H1 (cell line): ENCODE measurements at regions not wholly inside any gene's neighbourhood (a gene's known extent, or its start where the extent isn't known, plus 50 kb on each side); places are given as distances from the start of the nearest gene placed in this dataset.

Source experiments
- CTCF ChIA-PET: fragments of 300-600 bp; sonication (Branson Sonifier 250); formaldehyde crosslinking; loops from one replicate; lab custom pipeline; 2021; ENCODE audit not compliant: partially characterized antibody; lab: Charles Lee
- POLR2A ChIA-PET: fragments of 300-600 bp; sonication (Branson Sonifier 250); formaldehyde crosslinking; loops from one replicate; lab custom pipeline; 2021; ENCODE audit warnings: inconsistent platforms; ENCODE audit not compliant: partially characterized antibody; lab: Charles Lee
- DNase-seq, 2 experiments: peaks; one replicate each; pipeline versions ENCODE4 v3.0.0 to v3.0.0-alpha.2; 2010 to 2022; ENCODE audit warnings: low spot score in 2 of 2, low read depth in 1 of 2, mixed read lengths in 1 of 2
- FAIRE-seq: peaks from 2 replicates; lab custom pipeline; 2011; peaks lifted over from hg19 to GRCh38; lab: Jason Lieb, UNC
- H2AFZ ChIP-seq: 2 replicates; pipeline ENCODE4 v1.8.1; 2012; ENCODE audit warnings: low read length, inconsistent platforms
- H2AK5ac ChIP-seq: 2 replicates; pipeline ENCODE4 v1.6.1; 2013; ENCODE audit warnings: low read depth, low read length
- H2BK120ac ChIP-seq: replicated peaks from 2 replicates; pipeline ENCODE3; 2013; ENCODE audit warnings: low read depth, low read length, inconsistent platforms
- H2BK12ac ChIP-seq: 2 replicates; pipeline ENCODE4 v1.6.1; 2013; ENCODE audit warnings: low read depth, low read length
- H2BK15ac ChIP-seq: 2 replicates; pipeline ENCODE4 v1.6.1; 2013; ENCODE audit warnings: low read length
- H2BK20ac ChIP-seq: 2 replicates; pipeline ENCODE4 v1.6.1; 2013; ENCODE audit warnings: low read length
- H2BK5ac ChIP-seq: 2 replicates; pipeline ENCODE4 v1.6.1; 2013; ENCODE audit warnings: low read depth, low read length
- H3K14ac ChIP-seq: 2 replicates; pipeline ENCODE4 v1.6.1; 2013; ENCODE audit warnings: inconsistent platforms; ENCODE audit not compliant: insufficient read length
- H3K18ac ChIP-seq: 2 replicates; pipeline ENCODE4 v1.6.1; 2013; ENCODE audit warnings: low read length; ENCODE audit errors: extremely low read depth
- H3K23ac ChIP-seq: 2 replicates; pipeline ENCODE4 v1.6.1; 2013; ENCODE audit warnings: inconsistent platforms; ENCODE audit not compliant: insufficient read length
- H3K23me2 ChIP-seq: 2 replicates; pipeline ENCODE4 v1.6.1; 2013; ENCODE audit warnings: low read depth, low read length
- H3K27ac ChIP-seq: 2 replicates; pipeline ENCODE4 v1.6.1; 2011; ENCODE audit warnings: low read depth, low read length, inconsistent platforms
- H3K27me3 ChIP-seq, 4 experiments: replicated peaks in 1 of 4; 1 replicate in 1 of 4; 2 replicates in 3 of 4; pipeline versions ENCODE4 v1.6.1 to v1.8.1; 2011 to 2013; ENCODE audit warnings: low read length in 3 of 4, mild to moderate bottlenecking in 3 of 4, inconsistent platforms in 2 of 4, mixed read lengths in 2 of 4, moderate library complexity in 1 of 4; ENCODE audit not compliant: control insufficient read depth in 3 of 4, insufficient read depth in 3 of 4; ENCODE audit errors: extremely low read depth in 1 of 4
- H3K36me3 ChIP-seq, 4 experiments: 2 replicates each; pipeline versions ENCODE4 v1.6.1 to v1.8.1; 2011 to 2013; ENCODE audit warnings: mild to moderate bottlenecking in 4 of 4, low read length in 3 of 4, moderate library complexity in 2 of 4, control low read depth in 1 of 4, inconsistent platforms in 1 of 4; ENCODE audit not compliant: insufficient read depth in 4 of 4, control insufficient read depth in 2 of 4
- H3K4ac ChIP-seq: replicated peaks from 2 replicates; pipeline ENCODE3; 2013; ENCODE audit warnings: low read length, low read depth, mixed read lengths, inconsistent platforms; ENCODE audit not compliant: insufficient read length
- H3K4me1 ChIP-seq, 4 experiments: replicated peaks in 1 of 4; 1 replicate in 1 of 4; 2 replicates in 3 of 4; pipeline versions ENCODE4 v1.6.1 to v1.8.1; 2011 to 2013; ENCODE audit warnings: low read length in 3 of 4, inconsistent platforms in 2 of 4, mixed read lengths in 1 of 4; ENCODE audit not compliant: insufficient read depth in 4 of 4, control insufficient read depth in 3 of 4
- H3K4me2 ChIP-seq, 2 experiments: 2 replicates each; pipeline versions ENCODE4 v1.6.1 to v1.8.1; 2011 to 2013; ENCODE audit warnings: low read depth in 2 of 2, low read length in 2 of 2, control low read depth in 1 of 2, inconsistent platforms in 1 of 2, mild to moderate bottlenecking in 1 of 2; ENCODE audit not compliant: insufficient read depth in 1 of 2
- H3K4me3 ChIP-seq, 4 experiments: fragments of 200-600, 300-600 bp in 1 of 4; sonication (generic), shearing (Covaris generic), sonication (Bioruptor Twin) in 1 of 4; 2 replicates each; pipeline versions ENCODE4 v1.5.1 to v1.8.1; 2011 to 2016; ENCODE audit warnings: low read length in 4 of 4, low read depth in 3 of 4, control low read depth in 2 of 4, inconsistent platforms in 2 of 4, mild to moderate bottlenecking in 2 of 4, mixed read lengths in 1 of 4, moderate library complexity in 1 of 4; ENCODE audit not compliant: insufficient read depth in 2 of 4; ENCODE audit errors: extremely low read depth in 1 of 4
- H3K56ac ChIP-seq: replicated peaks from 2 replicates; pipeline ENCODE3; 2013; ENCODE audit warnings: low read depth, mild to moderate bottlenecking, mixed read lengths, low read length, inconsistent platforms; ENCODE audit not compliant: insufficient read length
- H3K79me1 ChIP-seq: 2 replicates; pipeline ENCODE4 v1.6.1; 2013; ENCODE audit warnings: low read depth, low read length, control low read depth
- H3K79me2 ChIP-seq, 2 experiments: 2 replicates each; pipeline versions ENCODE4 v1.6.1 to v1.8.1; 2012 to 2013; ENCODE audit warnings: low read length in 2 of 2, mild to moderate bottlenecking in 2 of 2, inconsistent platforms in 1 of 2; ENCODE audit not compliant: insufficient read depth in 2 of 2, control insufficient read depth in 1 of 2
- H3K9ac ChIP-seq, 4 experiments: replicated peaks in 1 of 4; 1 replicate in 1 of 4; 2 replicates in 3 of 4; pipeline versions ENCODE4 v1.6.1 to v1.8.1; 2011 to 2013; ENCODE audit warnings: low read depth in 3 of 4, low read length in 3 of 4, control low read depth in 2 of 4, mild to moderate bottlenecking in 2 of 4, moderate library complexity in 2 of 4, inconsistent platforms in 1 of 4; ENCODE audit errors: extremely low read depth in 1 of 4
- H3K9me3 ChIP-seq, 2 experiments: 2 replicates each; pipeline versions ENCODE4 v1.6.1 to v1.8.1; 2012 to 2013; ENCODE audit warnings: mild to moderate bottlenecking in 2 of 2, moderate library complexity in 2 of 2, control low read depth in 1 of 2, inconsistent platforms in 1 of 2, low read depth in 1 of 2, low read length in 1 of 2, mixed read lengths in 1 of 2; ENCODE audit not compliant: insufficient read depth in 2 of 2
- H4K20me1 ChIP-seq, 2 experiments: replicated peaks in 1 of 2; 2 replicates each; pipeline versions ENCODE3 to v1.8.1; 2011 to 2013; ENCODE audit warnings: inconsistent platforms in 2 of 2, low read length in 2 of 2, mild to moderate bottlenecking in 1 of 2; ENCODE audit not compliant: insufficient read depth in 2 of 2, control insufficient read depth in 1 of 2
- H4K5ac ChIP-seq: 2 replicates; pipeline ENCODE4 v1.6.1; 2013; ENCODE audit warnings: low read length, low read depth, mixed read lengths, inconsistent platforms; ENCODE audit not compliant: insufficient read length
- H4K8ac ChIP-seq: 2 replicates; pipeline ENCODE4 v1.8.0; 2013; ENCODE audit warnings: mild to moderate bottlenecking, moderate library complexity, low read length, inconsistent platforms; ENCODE audit not compliant: insufficient read depth; ENCODE audit errors: extremely low read depth
- H4K91ac ChIP-seq: replicated peaks from 2 replicates; pipeline ENCODE3; 2013; ENCODE audit warnings: low read length, mixed read lengths, inconsistent platforms; ENCODE audit not compliant: insufficient read length
- FOSL1 ChIP-seq: IDR thresholded peaks from 2 replicates; pipeline ENCODE4 v1.6.1; 2011; ENCODE audit warnings: mild to moderate bottlenecking, low read depth, low read length, moderate library complexity; ENCODE audit not compliant: insufficient read depth
- MAFK ChIP-seq: IDR thresholded peaks from 2 replicates; pipeline ENCODE4 v1.6.1; 2012; ENCODE audit warnings: low read depth, mild to moderate bottlenecking, improper control_type of control experiment, low read length
- POLR2A ChIP-seq, 2 experiments: IDR thresholded peaks; 1 replicate in 1 of 2; 2 replicates in 1 of 2; pipeline ENCODE4 v1.6.1; 2011; ENCODE audit warnings: low read depth in 2 of 2, low read length in 2 of 2, mild to moderate bottlenecking in 2 of 2; ENCODE audit errors: control extremely low read depth in 1 of 2
- RXRA ChIP-seq: IDR thresholded peaks from 2 replicates; pipeline ENCODE4 v1.6.1; 2011; ENCODE audit warnings: low read depth, mild to moderate bottlenecking, low read length, moderate library complexity; ENCODE audit not compliant: insufficient read depth
- SAP30 ChIP-seq: fragments of 300-600 bp; sonication (generic); IDR thresholded peaks from 2 replicates; pipeline ENCODE4 v1.7.1; 2012; ENCODE audit warnings: low read length, moderate library complexity, mild to moderate bottlenecking, inconsistent platforms; ENCODE audit not compliant: insufficient read depth, insufficient replicate concordance
- SIN3A ChIP-seq, 2 experiments: IDR thresholded peaks in 1 of 2; conservative IDR thresholded peaks in 1 of 2; 2 replicates each; pipeline ENCODE4 v1.6.1; 2011 to 2012; ENCODE audit warnings: low read length in 2 of 2, improper control_type of control experiment in 1 of 2, low read depth in 1 of 2, mild to moderate bottlenecking in 1 of 2
- USF2 ChIP-seq: IDR thresholded peaks from 2 replicates; pipeline ENCODE4 v1.6.1; 2011; ENCODE audit warnings: low read length, improper control_type of control experiment
- WGBS, 2 experiments: shearing (Covaris generic) in 1 of 2; methylation state at CpG; one replicate each; pipeline versions ENCODE4 v1.1.6 to v1.1.7; 2013 to 2015; ENCODE audit warnings: low lambda C conversion rate in 2 of 2, mixed read lengths in 2 of 2, inconsistent platforms in 1 of 2, low coverage in 1 of 2, missing lambda C conversion rate in 1 of 2; ENCODE audit not compliant: insufficient replicate concordance in 2 of 2, insufficient coverage in 1 of 2, insufficient read length in 1 of 2; ENCODE audit errors: extremely low coverage in 1 of 2, missing lambda C conversion rate in 1 of 2; 5-methylcytosine and 5-hydroxymethylcytosine counted together

- H3K4me2 ChIP-seq, result no peak overlapping the region
- no peak overlapping the region for H3K4me3 ChIP-seq
- no peak overlapping the region for H3K56ac ChIP-seq
- no peaks in the 10 kb centered on the region for H3K79me2 ChIP-seq
- no peak overlapping the region for H3K23ac ChIP-seq
- no peak overlapping the region for H2BK120ac ChIP-seq
- no peak overlapping the region for H2BK12ac ChIP-seq
- no peaks in the 10 kb centered on the region for H3K9me3 ChIP-seq
- H4K91ac ChIP-seq, result no peak overlapping the region
- no peak overlapping the region for H2BK5ac ChIP-seq
- no peak overlapping the region for H3K4ac ChIP-seq
- H3K27me3 ChIP-seq, result no peaks in the 10 kb centered on the region
- 94% methylated on average over 2 of the region's 2 CpGs; no CpG with 5 or more reads in 1 of the 2 experiments for WGBS, 2 experiments
- H2AFZ ChIP-seq, result no peak overlapping the region
- H2BK20ac ChIP-seq, result no peak overlapping the region
- no peak overlapping the region for H2AK5ac ChIP-seq
- H4K5ac ChIP-seq, result no peak overlapping the region
- DNase-seq (no peak), FAIRE-seq (no peak)
- no peak overlapping the region for H2BK15ac ChIP-seq
- no peak overlapping the region for H3K18ac ChIP-seq
- no peak overlapping the region for H3K27ac ChIP-seq
- H3K79me1 ChIP-seq, result no peaks in the 10 kb centered on the region
- H3K9ac ChIP-seq, result no peak overlapping the region
- POLR2A ChIA-PET, result no interaction called here
- H4K20me1 ChIP-seq, result no peaks in the 10 kb centered on the region
- H4K8ac ChIP-seq, result no peak overlapping the region
- H3K14ac ChIP-seq, result no peak overlapping the region
- CTCF ChIA-PET, result interaction anchor here (1.6 kb wide), 1 partner anchor 15 kb away, joined by 4 read pairs; no protein-coding TSS in a partner anchor
- no peaks in the 10 kb centered on the region for H3K4me1 ChIP-seq
- H3K36me3 ChIP-seq, result no peaks in the 10 kb centered on the region
- no peaks in the 10 kb centered on the region for H3K23me2 ChIP-seq
- TF ChIP-seq SIN3A (conservative IDR thresholded peaks at IDR 0.05 in 1 of 2, IDR thresholded peaks at IDR 0.05 in 1 of 2; ENCODE audit: low read depth in 1 of 2, low read length in 2 of 2) (no peak), USF2 (no peak), SAP30 (no peak), RXRA (no peak), MAFK (no peak), POLR2A (IDR thresholded peaks at IDR 0.05; ENCODE audit: control extremely low read depth in 1 of 2, low read depth in 2 of 2, low read length in 2 of 2) (no peak), FOSL1 (no peak)
Observed at GRCh38 chr6:156434795-156435190, 342.4 kb upstream of the ARID1B start.
